ENCODE measurements at regions not wholly inside any gene's neighbourhood (a gene's known extent, or its start where the extent isn't known, plus 50 kb on each side); places are given as distances from the start of the nearest gene placed in this dataset.
"Not testable (repeated sequence)": the region's sequence is repeated elsewhere in the genome, so short reads cannot be mapped to it uniquely, and the experiment has no call there.

DNA sequence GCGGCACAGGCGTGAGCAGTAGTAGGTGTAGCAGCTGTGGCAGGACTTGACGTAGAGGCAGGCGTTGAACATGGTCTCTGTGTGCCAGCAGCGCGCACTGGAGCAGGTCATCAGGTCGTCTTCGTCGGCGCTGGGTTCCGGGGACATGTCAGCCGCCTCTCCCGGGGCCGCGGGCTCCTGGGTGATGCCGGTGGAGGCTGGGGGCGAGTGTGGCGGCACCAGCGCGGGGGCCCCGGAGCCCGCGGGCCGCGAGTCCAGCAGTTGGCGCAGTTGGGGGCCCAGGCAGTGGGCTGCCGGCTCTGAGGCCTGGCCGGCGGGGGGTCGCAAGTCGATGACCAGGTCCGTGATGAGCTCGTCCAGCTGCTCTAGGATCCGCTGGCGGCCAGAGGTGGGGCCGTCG lies 249.9 kb downstream of the ANKRD30B start:
- H3K9me3 ChIP-seq (ENCODE audit: control insufficient read depth, insufficient read depth, low read depth, low read length); H3K4me3 ChIP-seq (ENCODE audit: low read depth in 2 of 2, low read length in 2 of 2); intact Hi-C loops (cut with micrococcal nuclease; ENCODE audit: unreplicated experiment); H3K36me3 ChIP-seq (ENCODE audit: control insufficient read depth, insufficient read depth, low read length); H3K27ac ChIP-seq (ENCODE audit: low read length); ATAC-seq; BruUV-seq (replicated peaks); H3K4me1 ChIP-seq (ENCODE audit: control insufficient read depth, insufficient read depth, low read length); DNase-seq (ENCODE audit: low read depth, low spot score); POLR2A ChIA-PET; CTCF ChIA-PET; H3K27me3 ChIP-seq (ENCODE audit: control insufficient read depth, insufficient read depth, low read length); in situ Hi-C loops (cut with HindIII; ENCODE audit: low pct_unique_long_range_greater_than_20kb, low sequenced_read_pairs): not testable (repeated sequence)

- CTCF ChIA-PET; H3K36me3 ChIP-seq (ENCODE audit: control insufficient read depth, insufficient read depth, low read length); ATAC-seq; H3K9me3 ChIP-seq (ENCODE audit: control insufficient read depth, insufficient read depth, low read depth, low read length); H3K27ac ChIP-seq (ENCODE audit: low read length); BruUV-seq (replicated peaks); POLR2A ChIA-PET; DNase-seq (ENCODE audit: low read depth, low spot score); H3K4me1 ChIP-seq (ENCODE audit: control insufficient read depth, insufficient read depth, low read length); in situ Hi-C loops (cut with HindIII; ENCODE audit: low pct_unique_long_range_greater_than_20kb, low sequenced_read_pairs); intact Hi-C loops (cut with micrococcal nuclease; ENCODE audit: unreplicated experiment); H3K4me3 ChIP-seq (ENCODE audit: low read depth in 2 of 2, low read length in 2 of 2); H3K27me3 ChIP-seq (ENCODE audit: control insufficient read depth, insufficient read depth, low read length): not testable (repeated sequence)
Measured at GRCh38 chr18:14998360-14999042, 250.5 kb downstream of the ANKRD30B start.

GRCh38 chr18:14999085-14999975 lies 251.4 kb downstream of the ANKRD30B start:
- ATAC-seq (no peak), DNase-seq (ENCODE audit: low read depth, low spot score) (no peak)
- TF ChIP-seq SIN3A (IDR thresholded peaks at IDR 0.05; ENCODE audit: borderline replicate concordance, insufficient read depth, low read depth, low read length) (no peak), CTCF (IDR thresholded peaks at IDR 0.05) (no peak), POLR2AphosphoS5 (IDR thresholded peaks at IDR 0.05; ENCODE audit: low read depth, low read length) (no peak), TCF7L2 (IDR thresholded peaks at IDR 0.05; ENCODE audit: low read depth, low read length) (no peak)
- TF ChIP-seq, protein P1, sequence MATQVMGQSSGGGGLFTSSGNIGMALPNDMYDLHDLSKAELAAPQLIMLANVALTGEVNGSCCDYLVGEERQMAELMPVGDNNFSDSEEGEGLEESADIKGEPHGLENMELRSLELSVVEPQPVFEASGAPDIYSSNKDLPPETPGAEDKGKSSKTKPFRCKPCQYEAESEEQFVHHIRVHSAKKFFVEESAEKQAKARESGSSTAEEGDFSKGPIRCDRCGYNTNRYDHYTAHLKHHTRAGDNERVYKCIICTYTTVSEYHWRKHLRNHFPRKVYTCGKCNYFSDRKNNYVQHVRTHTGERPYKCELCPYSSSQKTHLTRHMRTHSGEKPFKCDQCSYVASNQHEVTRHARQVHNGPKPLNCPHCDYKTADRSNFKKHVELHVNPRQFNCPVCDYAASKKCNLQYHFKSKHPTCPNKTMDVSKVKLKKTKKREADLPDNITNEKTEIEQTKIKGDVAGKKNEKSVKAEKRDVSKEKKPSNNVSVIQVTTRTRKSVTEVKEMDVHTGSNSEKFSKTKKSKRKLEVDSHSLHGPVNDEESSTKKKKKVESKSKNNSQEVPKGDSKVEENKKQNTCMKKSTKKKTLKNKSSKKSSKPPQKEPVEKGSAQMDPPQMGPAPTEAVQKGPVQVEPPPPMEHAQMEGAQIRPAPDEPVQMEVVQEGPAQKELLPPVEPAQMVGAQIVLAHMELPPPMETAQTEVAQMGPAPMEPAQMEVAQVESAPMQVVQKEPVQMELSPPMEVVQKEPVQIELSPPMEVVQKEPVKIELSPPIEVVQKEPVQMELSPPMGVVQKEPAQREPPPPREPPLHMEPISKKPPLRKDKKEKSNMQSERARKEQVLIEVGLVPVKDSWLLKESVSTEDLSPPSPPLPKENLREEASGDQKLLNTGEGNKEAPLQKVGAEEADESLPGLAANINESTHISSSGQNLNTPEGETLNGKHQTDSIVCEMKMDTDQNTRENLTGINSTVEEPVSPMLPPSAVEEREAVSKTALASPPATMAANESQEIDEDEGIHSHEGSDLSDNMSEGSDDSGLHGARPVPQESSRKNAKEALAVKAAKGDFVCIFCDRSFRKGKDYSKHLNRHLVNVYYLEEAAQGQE (IDR thresholded peaks at IDR 0.05; ENCODE audit: insufficient read depth in 1 of 2, low read depth in 2 of 2, low read length in 1 of 2): no peak
- no peaks in the 10 kb centered on the region for H3K27me3 ChIP-seq (ENCODE audit: control insufficient read depth, insufficient read depth, low read length)
- in situ Hi-C loops (cut with HindIII; ENCODE audit: low pct_unique_long_range_greater_than_20kb, low sequenced_read_pairs) (no loop called here), intact Hi-C loops (cut with micrococcal nuclease; ENCODE audit: unreplicated experiment) (no loop called here)
- CTCF ChIA-PET: no interaction called here
- H3K4me1 ChIP-seq (ENCODE audit: control insufficient read depth, insufficient read depth, low read length): no peaks in the 10 kb centered on the region
- H3K36me3 ChIP-seq (ENCODE audit: control insufficient read depth, insufficient read depth, low read length): no peaks in the 10 kb centered on the region
- no peak overlapping the region for H3K27ac ChIP-seq (ENCODE audit: low read length)
- POLR2A ChIA-PET: no interaction called here
- H3K4me3 ChIP-seq (ENCODE audit: low read depth in 2 of 2, low read length in 2 of 2): no peak overlapping the region
- no TSS peak for BruUV-seq (replicated peaks)
- no peaks in the 10 kb centered on the region for H3K9me3 ChIP-seq (ENCODE audit: control insufficient read depth, insufficient read depth, low read depth, low read length)

GRCh38 chr18:15000119-15001037 lies 252.4 kb downstream of the ANKRD30B start:
- H3K36me3 ChIP-seq (ENCODE audit: control insufficient read depth, insufficient read depth, low read length); DNase-seq (ENCODE audit: low read depth, low spot score); BruUV-seq (replicated peaks); CTCF ChIA-PET; H3K9me3 ChIP-seq (ENCODE audit: control insufficient read depth, insufficient read depth, low read depth, low read length); in situ Hi-C loops (cut with HindIII; ENCODE audit: low pct_unique_long_range_greater_than_20kb, low sequenced_read_pairs); ATAC-seq; intact Hi-C loops (cut with micrococcal nuclease; ENCODE audit: unreplicated experiment); H3K27ac ChIP-seq (ENCODE audit: low read length); H3K4me1 ChIP-seq (ENCODE audit: control insufficient read depth, insufficient read depth, low read length); H3K27me3 ChIP-seq (ENCODE audit: control insufficient read depth, insufficient read depth, low read length); POLR2A ChIA-PET; H3K4me3 ChIP-seq (ENCODE audit: low read depth in 2 of 2, low read length in 2 of 2): not testable (repeated sequence)

Measured in Panc1 (cell line).